MCF 10A (cell line): ENCODE measurements at regions not wholly inside any gene's neighbourhood (a gene's known extent, or its start where the extent isn't known, plus 50 kb on each side); places are given as distances from the start of the nearest gene placed in this dataset.

Experiments
- BruUV-seq: library from RNA; stranded (reverse); fragments of 400-500 nt; replicated peaks from 2 replicates; lab custom pipeline; 2021; lab: Mats Ljungman, UMichigan
- CTCF ChIA-PET: fragments of 300-600 bp; sonication (Branson Sonifier 250); formaldehyde crosslinking; extraction: SDS; loops from one replicate; lab custom pipeline; 2021; ENCODE audit warnings: antibody characterized with exemption, inconsistent platforms; lab: Yijun Ruan, JAX
- POLR2A ChIA-PET: fragments of 300-600, 350-650 bp; sonication (Branson Sonifier 250); formaldehyde crosslinking; extraction: SDS; loops from one replicate; lab custom pipeline; 2020; ENCODE audit warnings: antibody characterized with exemption, inconsistent platforms; lab: Yijun Ruan, JAX
- DNase-seq: peaks from one replicate; pipeline ENCODE4 v3.0.0-alpha.2; 2018; ENCODE audit not compliant: unreplicated experiment
- H3K27ac Mint-ChIP-seq: one replicate; pipeline ENCODE4 v1.8.0; 2022; ENCODE audit warnings: mild to moderate bottlenecking, low read depth, mixed read lengths; ENCODE audit not compliant: unreplicated experiment
- H3K27me3 Mint-ChIP-seq: one replicate; pipeline ENCODE4 v1.8.0; 2022; ENCODE audit warnings: mixed read lengths; ENCODE audit not compliant: insufficient read depth, unreplicated experiment
- H3K36me3 Mint-ChIP-seq: one replicate; pipeline ENCODE4 v1.8.0; 2022; ENCODE audit warnings: mild to moderate bottlenecking, moderate library complexity, mixed read lengths; ENCODE audit not compliant: insufficient read depth, unreplicated experiment
- H3K4me1 Mint-ChIP-seq: one replicate; pipeline ENCODE4 v1.8.0; 2022; ENCODE audit warnings: mixed read lengths; ENCODE audit not compliant: insufficient read depth, unreplicated experiment
- H3K4me3 Mint-ChIP-seq: one replicate; pipeline ENCODE4 v1.8.0; 2022; ENCODE audit warnings: mild to moderate bottlenecking, moderate library complexity, mixed read lengths; ENCODE audit not compliant: unreplicated experiment
- H3K9me3 Mint-ChIP-seq: one replicate; pipeline ENCODE4 v1.8.0; 2022; ENCODE audit warnings: mixed read lengths; ENCODE audit not compliant: unreplicated experiment
- CTCF ChIP-seq: fragments of 200-600 bp; IDR thresholded peaks from one replicate; pipeline ENCODE4 v1.8.0; 2022; ENCODE audit warnings: antibody characterized with exemption, mild to moderate bottlenecking; ENCODE audit not compliant: unreplicated experiment
- intact Hi-C: fragments of 100-400 bp; cut with micrococcal nuclease; formaldehyde crosslinking; loops from 2 replicates; pipeline ENCODE4 v1.14.1; 2022

GRCh38 chr5:143638654-143639053 is 173.3 kb upstream of the HMHB1 start:
- intact Hi-C loops, result no loop called here
- Mint-ChIP-seq H3K4me3 (no peak overlapping the region), H3K9me3 (no peaks in the 10 kb centered on the region), H3K27ac (no peak overlapping the region), H3K27me3 (no peaks in the 10 kb centered on the region), H3K36me3 (no peaks in the 10 kb centered on the region), H3K4me1 (no peaks in the 10 kb centered on the region)
- CTCF ChIA-PET, result no interaction called here
- TF ChIP-seq CTCF, result no peak
- BruUV-seq, result no TSS peak
- POLR2A ChIA-PET, result no interaction called here
- DNase-seq, result no peak

GRCh38 chr5:143636931-143637528 is 174.9 kb upstream of the HMHB1 start:
- no peak for DNase-seq
- no peak overlapping the region for H3K27ac Mint-ChIP-seq
- no peaks in the 10 kb centered on the region for H3K9me3 Mint-ChIP-seq
- ChIA-PET POLR2A (interaction anchor here (1.2 kb wide), 2 partner anchors 15 to 44 kb away, joined by 3 to 4 read pairs; no protein-coding TSS in a partner anchor), CTCF (interaction anchor here (0.6 to 1.2 kb wide), 4 partner anchors 11 to 188 kb away, joined by 3 to 4 read pairs (median 4); no protein-coding TSS in a partner anchor)
- no peaks in the 10 kb centered on the region for H3K36me3 Mint-ChIP-seq
- no peaks in the 10 kb centered on the region for H3K4me1 Mint-ChIP-seq
- TF ChIP-seq CTCF, result no peak
- no TSS peak for BruUV-seq
- H3K27me3 Mint-ChIP-seq, result no peaks in the 10 kb centered on the region
- H3K4me3 Mint-ChIP-seq, result no peak overlapping the region
- intact Hi-C loops, result no loop called here

- no peak overlapping the region for H3K27ac Mint-ChIP-seq
- TF ChIP-seq CTCF, result no peak
- ChIA-PET POLR2A (interaction anchor here (1.2 kb wide), 1 partner anchor 17 kb away, joined by 3 read pairs; no protein-coding TSS in a partner anchor), CTCF (interaction anchor here (0.5 kb wide), 1 partner anchor 15 kb away, joined by 3 read pairs; no protein-coding TSS in a partner anchor)
- no peaks in the 10 kb centered on the region for H3K27me3 Mint-ChIP-seq
- H3K9me3 Mint-ChIP-seq, result no peaks in the 10 kb centered on the region
- no peak for DNase-seq
- no peaks in the 10 kb centered on the region for H3K36me3 Mint-ChIP-seq
- intact Hi-C loops, result no loop called here
- BruUV-seq, result no TSS peak
- no peaks in the 10 kb centered on the region for H3K4me1 Mint-ChIP-seq
- no peak overlapping the region for H3K4me3 Mint-ChIP-seq
Measured at GRCh38 chr5:143635888-143636287, 176.1 kb upstream of the HMHB1 start.

- intact Hi-C loops, result no loop called here
- ChIA-PET POLR2A (no interaction called here), CTCF (interaction anchor here (0.6 kb wide), 1 partner anchor 391 kb away, joined by 3 read pairs; no protein-coding TSS in a partner anchor)
- Mint-ChIP-seq H3K36me3 (no peaks in the 10 kb centered on the region), H3K9me3 (no peaks in the 10 kb centered on the region), H3K27ac (no peak overlapping the region), H3K27me3 (no peaks in the 10 kb centered on the region), H3K4me3 (no peak overlapping the region), H3K4me1 (peaks cover 1% of the 10 kb centered on the region)
- BruUV-seq, result no TSS peak
- DNase-seq, result no peak
- TF ChIP-seq CTCF, result no peak
Measured at GRCh38 chr5:143635146-143635752, 176.7 kb upstream of the HMHB1 start.
